ENCODE measurements at regions not wholly inside any gene's neighbourhood (a gene's known extent, or its start where the extent isn't known, plus 50 kb on each side); places are given as distances from the start of the nearest gene placed in this dataset.

DNA sequence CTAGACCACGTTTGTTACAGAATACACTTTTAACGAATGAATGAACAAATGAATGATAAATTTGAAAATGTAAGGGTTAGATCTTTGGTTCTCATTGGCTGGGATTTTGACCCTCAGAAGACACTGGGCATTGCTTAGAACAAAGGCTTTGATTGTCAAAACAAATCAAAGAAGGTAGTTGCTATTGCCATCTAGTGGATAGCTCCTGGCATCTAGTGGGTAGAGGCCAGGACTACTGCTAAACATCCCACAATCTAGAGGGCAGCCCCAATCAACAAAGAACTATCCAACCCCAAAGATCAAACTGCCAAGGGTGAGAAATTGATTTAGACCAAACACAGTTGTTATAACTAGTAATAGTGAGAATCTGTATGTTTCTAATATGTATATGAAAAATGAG lies 552.3 kb downstream of the KCNJ3 start:
- H3K27me3 Mint-ChIP-seq, result no peaks in the 10 kb centered on the region
- H3K4me3 Mint-ChIP-seq, result no peak overlapping the region
- H3K27ac Mint-ChIP-seq, result no peak overlapping the region
- H3K9me3 Mint-ChIP-seq, result no peaks in the 10 kb centered on the region
- DNase-seq (no peak), ATAC-seq (ENCODE audit: low read depth in 2 of 2) (no peak)
- H3K36me3 Mint-ChIP-seq, result no peaks in the 10 kb centered on the region
- no peaks in the 10 kb centered on the region for H3K4me1 Mint-ChIP-seq

DNA sequence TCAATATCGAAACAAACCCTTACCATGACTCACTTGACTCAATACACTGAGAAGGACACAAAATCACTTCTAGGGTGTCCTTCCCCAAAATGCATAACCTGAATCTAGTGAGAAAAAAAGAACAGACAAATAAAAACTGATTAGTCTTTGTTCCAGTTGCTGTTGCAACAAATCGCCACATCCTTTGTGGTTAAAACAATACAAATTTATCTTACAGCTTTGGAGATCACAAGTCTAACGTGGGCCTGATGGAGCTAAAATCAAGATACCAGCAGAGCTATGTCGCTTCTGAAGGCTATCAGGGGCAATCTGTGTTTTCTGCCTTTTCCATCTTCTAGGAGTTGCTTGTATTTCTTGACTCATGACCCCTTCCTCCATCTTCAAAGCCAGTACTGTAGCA lies 541.7 kb downstream of the KCNJ3 start:
- no peak for DNase-seq
- H3K36me3 Mint-ChIP-seq, result no peaks in the 10 kb centered on the region
- ATAC-seq (ENCODE audit: low read depth in 2 of 2), result no peak
- no peaks in the 10 kb centered on the region for H3K27me3 Mint-ChIP-seq
- H3K9me3 Mint-ChIP-seq, result peaks cover 0 to 8% (median 0%) of the 10 kb centered on the region in 7 donors
- no peak overlapping the region for H3K4me3 Mint-ChIP-seq
- H3K27ac Mint-ChIP-seq, result no peak overlapping the region
- H3K4me1 Mint-ChIP-seq, result no peaks in the 10 kb centered on the region

DNA sequence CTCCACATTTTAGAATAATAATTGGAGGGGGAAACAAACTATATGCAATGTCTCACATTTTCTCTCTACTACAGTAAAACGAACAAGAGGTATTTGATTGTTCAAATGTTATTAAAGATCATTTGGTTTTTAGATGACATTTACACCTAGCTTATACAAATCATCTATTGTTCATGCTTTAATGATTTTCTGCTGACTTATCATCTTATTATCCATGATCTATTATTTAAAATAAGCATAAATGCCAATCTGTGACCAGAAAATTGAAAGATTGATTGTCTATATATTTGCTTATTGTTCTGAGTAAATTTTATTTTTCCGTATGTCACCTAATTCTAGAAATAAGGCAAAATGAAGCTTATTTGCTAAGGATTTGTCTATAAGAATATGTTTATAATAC lies 537.2 kb downstream of the KCNJ3 start:
- no peak overlapping the region for H3K4me3 Mint-ChIP-seq
- H3K27me3 Mint-ChIP-seq, result no peaks in the 10 kb centered on the region
- peaks cover 0 to 11% (median 2%) of the 10 kb centered on the region in 7 donors for H3K9me3 Mint-ChIP-seq
- no peak overlapping the region for H3K27ac Mint-ChIP-seq
- no peaks in the 10 kb centered on the region for H3K36me3 Mint-ChIP-seq
- ATAC-seq (ENCODE audit: low read depth in 2 of 2), result no peak
- no peak for DNase-seq
- no peaks in the 10 kb centered on the region for H3K4me1 Mint-ChIP-seq

DNA sequence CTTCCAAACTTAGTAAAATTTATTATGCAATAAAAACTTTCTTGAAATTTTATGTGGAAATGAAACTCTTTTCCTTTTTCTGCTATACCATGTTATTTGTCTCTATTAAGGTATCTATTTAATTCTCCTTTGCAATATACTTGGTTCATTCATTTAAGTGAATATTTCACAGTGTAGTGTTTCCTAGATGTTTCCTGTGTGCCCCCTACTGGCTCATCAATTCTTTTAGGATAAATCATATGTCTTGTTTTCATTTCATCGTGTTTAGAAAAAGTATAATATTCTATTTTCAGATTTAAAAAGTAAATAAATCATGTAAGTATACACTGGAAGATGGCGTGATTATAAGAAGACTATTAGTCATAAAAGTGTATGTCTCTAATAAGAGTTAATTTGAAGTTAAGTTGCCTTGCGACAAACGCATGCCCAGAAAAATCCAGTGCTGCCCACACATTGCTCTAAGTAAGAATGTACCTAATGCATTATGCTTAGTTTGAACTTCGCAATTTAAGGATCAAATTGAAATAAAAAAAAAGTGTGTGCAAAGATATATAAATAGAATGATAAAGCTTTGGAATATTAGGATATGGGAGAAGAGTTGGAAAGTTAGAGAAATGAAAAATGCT lies 525.4 kb downstream of the KCNJ3 start:
- no peak for DNase-seq
- no peaks in the 10 kb centered on the region for H3K36me3 Mint-ChIP-seq
- no peak overlapping the region for H3K27ac Mint-ChIP-seq
- H3K4me1 Mint-ChIP-seq, result no peaks in the 10 kb centered on the region
- ATAC-seq (ENCODE audit: low read depth in 2 of 2), result no peak
- H3K4me3 Mint-ChIP-seq, result no peak overlapping the region
- H3K9me3 Mint-ChIP-seq, result peaks cover 0 to 4% (median 0%) of the 10 kb centered on the region in 7 donors
- no peaks in the 10 kb centered on the region for H3K27me3 Mint-ChIP-seq

DNA sequence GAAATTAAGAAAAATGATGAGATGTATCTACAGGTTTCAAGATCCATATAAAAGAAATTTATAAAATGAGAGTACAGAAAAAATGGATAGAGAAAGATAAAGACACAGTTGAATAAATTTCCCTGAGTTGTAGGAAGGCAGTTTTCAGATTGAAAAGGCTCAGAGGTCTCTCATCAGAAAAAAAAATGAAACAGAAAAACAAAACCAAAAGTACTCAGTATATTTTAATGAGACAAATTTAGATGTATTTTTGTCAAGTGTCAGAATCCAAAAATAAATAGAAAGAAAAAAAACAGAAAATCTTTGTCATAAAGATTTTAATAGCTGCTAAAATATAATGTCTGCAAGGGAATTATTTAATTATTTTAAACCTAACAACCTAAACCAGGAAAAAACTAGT lies 520.5 kb downstream of the KCNJ3 start:
- Mint-ChIP-seq H3K9me3 (no peaks in the 10 kb centered on the region), H3K27ac (no peak overlapping the region)
- ATAC-seq (ENCODE audit: low read depth in 2 of 2), result no peak

DNA sequence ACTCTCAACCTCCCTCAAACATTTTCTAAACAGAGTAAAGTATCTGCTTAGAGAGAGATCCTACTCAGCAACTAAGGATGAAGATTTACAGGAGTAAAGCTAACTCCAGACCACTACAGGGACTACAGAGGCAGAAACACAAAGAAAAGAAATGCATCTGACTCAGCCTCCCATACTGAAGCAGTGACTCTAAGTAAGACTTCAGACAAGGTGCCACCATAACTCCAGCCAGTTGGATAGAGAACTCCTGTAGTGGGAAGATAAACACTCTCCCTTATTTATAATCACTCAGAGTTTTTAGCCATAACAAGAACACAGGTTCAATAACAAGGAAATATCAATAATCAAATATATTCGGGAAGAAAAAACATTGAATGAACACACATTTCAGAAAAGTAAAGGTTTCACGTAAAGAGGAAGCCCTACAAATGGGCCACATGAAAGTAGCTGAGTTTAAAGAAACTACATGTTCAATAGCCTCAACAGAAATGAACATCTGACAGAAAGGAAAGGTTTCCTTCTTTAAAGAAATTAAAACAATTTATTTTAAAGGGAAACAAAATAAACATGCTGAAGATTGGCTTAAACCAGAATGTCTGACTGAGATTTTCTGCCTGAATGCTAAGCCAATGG lies 519.9 kb downstream of the KCNJ3 start:
- Mint-ChIP-seq H3K27me3 (no peaks in the 10 kb centered on the region), H3K36me3 (no peaks in the 10 kb centered on the region), H3K27ac (no peak overlapping the region), H3K4me1 (no peaks in the 10 kb centered on the region), H3K4me3 (no peak overlapping the region), H3K9me3 (no peaks in the 10 kb centered on the region)
- no peak for ATAC-seq (ENCODE audit: low read depth in 2 of 2)
- DNase-seq, result no peak

More for the DNA sequence above, 520.5 kb downstream of the KCNJ3 start:
- Mint-ChIP-seq H3K36me3 (no peaks in the 10 kb centered on the region), H3K27me3 (no peaks in the 10 kb centered on the region), H3K4me1 (no peaks in the 10 kb centered on the region), H3K4me3 (no peak overlapping the region)
- DNase-seq, result no peak

DNA sequence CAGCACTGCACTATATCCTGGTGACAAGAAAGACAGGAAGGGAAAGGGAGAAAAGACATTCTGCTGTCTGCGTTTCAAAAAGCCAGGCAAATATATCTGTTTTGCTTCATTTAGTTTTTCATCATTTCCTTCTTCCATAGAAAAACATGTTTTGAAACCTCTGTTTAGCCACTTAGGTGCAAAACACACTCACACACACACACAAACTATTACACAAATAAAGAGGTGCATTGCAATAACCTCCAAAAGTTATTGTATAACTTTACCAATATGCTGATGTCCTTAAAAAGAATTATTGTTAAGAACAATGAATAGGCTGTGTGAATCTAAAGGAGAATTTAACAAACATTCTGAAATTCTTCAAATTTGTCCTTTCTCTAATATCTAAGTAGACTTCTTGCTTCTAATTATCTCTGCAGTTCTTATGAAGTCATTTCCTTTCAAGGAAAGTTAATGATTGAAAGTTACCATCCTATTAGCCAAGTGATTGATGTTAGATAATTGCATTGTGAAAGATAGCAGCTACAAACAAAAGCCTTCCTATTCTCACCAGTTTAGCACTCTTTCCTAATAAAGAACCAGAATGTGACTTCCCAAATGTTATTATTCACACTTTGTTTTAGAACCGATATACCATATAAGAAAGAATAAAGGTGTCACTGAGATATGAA lies 516.7 kb downstream of the KCNJ3 start:
- no peak overlapping the region for H3K27ac Mint-ChIP-seq
- H3K36me3 Mint-ChIP-seq, result no peaks in the 10 kb centered on the region
- DNase-seq, result no peak
- H3K4me3 Mint-ChIP-seq, result no peak overlapping the region
- H3K9me3 Mint-ChIP-seq, result peaks cover 0 to 5% (median 0%) of the 10 kb centered on the region in 7 donors
- no peaks in the 10 kb centered on the region for H3K4me1 Mint-ChIP-seq
- no peak for ATAC-seq (ENCODE audit: low read depth in 2 of 2)
- no peaks in the 10 kb centered on the region for H3K27me3 Mint-ChIP-seq

DNA sequence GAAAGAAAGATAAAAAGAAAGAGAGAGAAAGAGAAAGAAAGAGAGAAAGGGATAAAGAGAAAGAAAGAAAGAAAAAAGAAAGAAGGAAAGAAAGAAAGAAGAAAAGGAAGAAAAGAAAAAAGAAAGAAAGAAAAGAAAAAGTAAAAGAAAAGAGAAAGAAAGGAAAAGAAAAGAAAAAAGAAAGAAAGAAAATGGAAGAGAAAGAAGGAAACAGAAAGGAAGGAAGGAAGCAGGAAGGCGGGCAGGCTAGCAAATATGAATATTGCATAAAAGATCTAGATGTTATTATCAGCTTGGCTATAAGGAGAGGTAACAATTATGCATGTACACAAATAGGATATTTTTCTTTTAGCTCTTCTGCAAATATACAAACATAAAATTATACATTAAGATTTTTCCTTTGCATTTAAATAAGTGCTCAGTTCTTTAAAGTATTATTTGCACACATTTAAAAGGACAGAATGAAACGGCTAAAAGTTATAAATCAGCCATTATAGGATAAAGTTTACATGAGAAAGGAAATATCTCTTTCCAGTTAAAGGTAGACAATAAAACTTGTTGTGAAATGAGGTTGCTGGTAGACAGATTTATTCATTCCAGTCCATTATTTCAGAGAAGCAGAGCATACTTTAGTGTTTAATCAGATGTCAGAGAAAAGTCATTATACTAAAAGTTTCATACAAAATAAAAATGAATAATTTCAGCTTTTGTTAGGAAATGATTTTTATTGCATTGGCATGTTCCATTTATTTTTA lies 511.4 kb downstream of the KCNJ3 start:
- peaks cover 0 to 5% (median 0%) of the 10 kb centered on the region in 7 donors for H3K9me3 Mint-ChIP-seq
- H3K4me1 Mint-ChIP-seq, result no peaks in the 10 kb centered on the region
- no peak for ATAC-seq (ENCODE audit: low read depth in 2 of 2)
- no peaks in the 10 kb centered on the region for H3K27me3 Mint-ChIP-seq
- H3K36me3 Mint-ChIP-seq, result no peaks in the 10 kb centered on the region
- DNase-seq, result no peak
- H3K27ac Mint-ChIP-seq, result no peak overlapping the region
- H3K4me3 Mint-ChIP-seq, result no peak overlapping the region

DNA sequence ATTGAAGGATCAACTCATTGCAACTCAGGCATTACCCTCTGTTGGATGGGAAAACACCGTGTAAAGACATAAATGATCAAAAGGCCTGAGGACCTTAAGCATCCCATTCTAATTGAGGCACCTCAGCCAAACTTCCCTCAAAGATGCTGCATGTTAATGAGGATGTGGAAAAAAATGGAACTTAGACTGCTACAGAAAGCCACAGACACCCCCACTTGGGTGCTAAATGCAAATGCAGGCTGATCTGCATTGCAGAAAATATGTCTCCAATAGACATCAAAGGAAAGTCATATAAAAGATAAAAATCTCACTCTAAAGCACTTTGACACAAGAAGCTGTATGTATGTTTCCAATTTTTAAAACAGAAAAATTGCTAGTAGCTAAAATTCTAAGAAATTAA lies 504.7 kb downstream of the KCNJ3 start:
- H3K36me3 Mint-ChIP-seq, result no peaks in the 10 kb centered on the region

DNA sequence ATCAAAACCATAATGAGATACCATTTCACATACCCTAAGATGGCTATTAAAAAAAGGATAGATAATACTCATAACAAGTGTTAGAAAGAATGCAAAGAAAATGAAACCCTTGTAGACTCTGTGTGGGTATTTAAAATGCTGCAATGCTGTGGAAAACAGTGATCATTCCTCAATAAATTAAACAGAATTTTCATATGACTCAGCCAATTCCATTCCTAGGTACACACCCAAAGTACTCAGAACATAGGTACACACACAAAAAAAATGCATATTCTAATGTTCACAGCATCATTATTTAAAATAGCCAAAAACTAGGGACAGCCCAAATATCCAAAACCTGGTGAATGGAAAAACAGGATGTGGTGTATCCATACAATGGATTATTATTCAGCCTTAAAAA lies 502.3 kb downstream of the KCNJ3 start:
- no peaks in the 10 kb centered on the region for H3K36me3 Mint-ChIP-seq
- H3K4me1 Mint-ChIP-seq, result no peaks in the 10 kb centered on the region
- no peaks in the 10 kb centered on the region for H3K9me3 Mint-ChIP-seq
- H3K27ac Mint-ChIP-seq, result no peak overlapping the region
- H3K4me3 Mint-ChIP-seq, result no peak overlapping the region
- ATAC-seq (ENCODE audit: low read depth in 2 of 2), result no peak
- DNase-seq, result no peak
- no peaks in the 10 kb centered on the region for H3K27me3 Mint-ChIP-seq

More for the DNA sequence above, 504.7 kb downstream of the KCNJ3 start:
- no peak overlapping the region for H3K27ac Mint-ChIP-seq
- no peaks in the 10 kb centered on the region for H3K4me1 Mint-ChIP-seq
- DNase-seq (no peak), ATAC-seq (ENCODE audit: low read depth in 2 of 2) (no peak)
- no peak overlapping the region for H3K4me3 Mint-ChIP-seq
- no peaks in the 10 kb centered on the region for H3K9me3 Mint-ChIP-seq
- H3K27me3 Mint-ChIP-seq, result no peaks in the 10 kb centered on the region

DNA sequence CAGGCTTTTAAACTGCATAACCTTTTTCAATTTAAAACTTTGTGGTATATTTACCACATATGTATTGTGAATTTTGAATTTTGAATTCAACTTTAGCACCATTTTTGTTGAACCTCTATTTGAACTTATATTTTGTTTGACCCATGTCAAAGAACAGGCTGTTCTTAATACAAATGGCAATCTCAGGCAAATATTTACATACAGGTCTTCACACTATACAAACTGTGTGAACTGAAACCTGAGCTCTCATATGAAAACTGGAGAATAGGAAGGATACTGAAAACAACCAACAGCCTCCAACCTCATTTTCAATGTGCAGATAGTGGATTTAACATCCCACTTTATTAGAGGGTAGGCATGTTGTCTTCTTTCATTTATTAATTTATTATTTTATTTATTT lies 491.8 kb downstream of the KCNJ3 start:
- Mint-ChIP-seq H3K27me3 (no peaks in the 10 kb centered on the region), H3K4me1 (no peaks in the 10 kb centered on the region), H3K4me3 (no peak overlapping the region), H3K36me3 (no peaks in the 10 kb centered on the region), H3K27ac (no peak overlapping the region), H3K9me3 (peaks cover 0 to 13% (median 2%) of the 10 kb centered on the region in 7 donors)
- DNase-seq (no peak), ATAC-seq (ENCODE audit: low read depth in 2 of 2) (no peak)

DNA sequence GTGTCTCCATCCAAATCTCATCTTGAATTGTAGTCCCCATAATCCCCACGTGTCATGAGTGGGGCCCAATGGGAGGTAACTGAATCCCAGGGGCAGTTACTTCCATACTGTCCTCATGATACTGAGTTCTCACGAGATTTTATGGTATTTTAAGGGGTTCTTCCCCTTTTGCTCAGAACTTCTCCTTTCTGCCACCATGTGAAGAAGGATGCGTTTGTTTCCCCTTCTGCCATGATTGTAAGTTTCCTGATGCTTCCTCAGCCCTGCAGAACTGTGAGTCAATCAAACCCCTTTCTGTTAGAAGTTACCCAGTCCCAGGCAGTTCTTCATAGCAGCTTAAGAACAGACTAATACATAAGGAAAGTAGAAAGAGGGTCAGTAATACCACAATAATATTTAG lies 480.4 kb downstream of the KCNJ3 start:
- no peak overlapping the region for H3K4me3 Mint-ChIP-seq
- no peaks in the 10 kb centered on the region for H3K27me3 Mint-ChIP-seq
- no peak overlapping the region for H3K27ac Mint-ChIP-seq
- peaks cover 0 to 7% (median 3%) of the 10 kb centered on the region in 7 donors for H3K9me3 Mint-ChIP-seq
- H3K4me1 Mint-ChIP-seq, result no peaks in the 10 kb centered on the region
- H3K36me3 Mint-ChIP-seq, result no peaks in the 10 kb centered on the region
- ATAC-seq (ENCODE audit: low read depth in 2 of 2) (no peak), DNase-seq (no peak)

DNA sequence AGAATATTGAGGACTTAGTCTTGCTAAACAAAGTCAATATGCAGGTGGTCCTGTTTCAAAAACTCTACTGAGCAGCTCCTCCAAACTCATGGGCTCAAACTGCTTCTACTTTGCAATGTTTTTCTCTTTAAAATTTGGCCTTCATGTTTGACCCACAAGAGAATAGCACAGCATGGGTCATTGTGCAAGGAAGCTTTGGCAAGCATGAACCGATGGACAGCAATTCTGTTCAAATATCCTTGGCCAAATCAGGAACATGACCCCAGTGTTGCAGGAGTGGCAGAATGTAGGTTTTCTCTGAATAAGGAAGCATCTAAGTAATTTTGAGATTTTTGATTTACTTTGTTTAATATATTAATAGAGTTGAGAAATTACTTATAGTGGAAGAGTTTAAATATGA lies 477.9 kb downstream of the KCNJ3 start:
- Mint-ChIP-seq H3K9me3 (peaks cover 0 to 5% (median 4%) of the 10 kb centered on the region in 7 donors), H3K4me1 (no peaks in the 10 kb centered on the region), H3K4me3 (no peak overlapping the region), H3K27ac (no peak overlapping the region), H3K36me3 (no peaks in the 10 kb centered on the region), H3K27me3 (no peaks in the 10 kb centered on the region)
- DNase-seq (no peak), ATAC-seq (ENCODE audit: low read depth in 2 of 2) (no peak)

DNA sequence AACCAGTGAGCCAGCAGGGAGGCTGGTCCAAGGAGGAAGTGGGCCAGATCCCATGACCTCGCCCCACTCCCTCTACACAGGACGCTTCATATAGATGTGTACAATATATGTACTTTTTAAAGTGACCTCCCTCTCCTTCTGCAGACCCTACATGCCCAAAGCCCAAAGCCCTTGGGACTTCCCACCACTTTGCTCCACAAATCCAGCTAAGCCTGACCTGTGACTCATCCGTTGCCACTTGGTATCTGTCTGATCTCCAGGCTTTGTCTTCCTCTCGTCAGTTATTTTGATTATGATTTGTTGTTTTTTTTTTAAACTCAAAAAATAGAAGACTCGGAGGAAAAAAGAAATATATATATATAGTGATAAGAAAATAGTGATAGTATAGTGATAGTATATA lies 470.8 kb downstream of the KCNJ3 start:
- no peak overlapping the region for H3K4me3 Mint-ChIP-seq
- ATAC-seq (ENCODE audit: low read depth in 2 of 2) (no peak), DNase-seq (no peak)
- H3K36me3 Mint-ChIP-seq, result no peaks in the 10 kb centered on the region
- H3K4me1 Mint-ChIP-seq, result no peaks in the 10 kb centered on the region
- peaks cover 0 to 7% (median 1%) of the 10 kb centered on the region in 7 donors for H3K9me3 Mint-ChIP-seq
- H3K27ac Mint-ChIP-seq, result no peak overlapping the region
- H3K27me3 Mint-ChIP-seq, result no peaks in the 10 kb centered on the region

All from naive B cell (primary cell).